Central memory CD8-positive, alpha-beta T cell (primary cell): ENCODE measurements at regions not wholly inside any gene's neighbourhood (a gene's known extent, or its start where the extent isn't known, plus 50 kb on each side); places are given as distances from the start of the nearest gene placed in this dataset.

ENCODE experiments used
- ATAC-seq: fragments of 150-1000 bp; cut with Tn5 transposase; replicated peaks from 2 replicates; pipeline ENCODE4 v1.10.0; 2022; ENCODE audit warnings: mild to moderate bottlenecking, moderate FRiP score, moderate number of reproducible peaks; ENCODE audit not compliant: poor library complexity, severe bottlenecking; ENCODE audit errors: extremely low read depth
- DNase-seq, 2 donors: peaks; one replicate each; pipeline ENCODE4 v3.0.0; 2021; ENCODE audit warnings: low spot score in 2 of 2
- H3K27ac Mint-ChIP-seq: one replicate; pipeline ENCODE4 v1.8.0; 2022; ENCODE audit warnings: low read depth, mild to moderate bottlenecking, moderate library complexity, mixed read lengths
- H3K27me3 Mint-ChIP-seq: one replicate; pipeline ENCODE4 v1.8.0; 2022; ENCODE audit warnings: mixed read lengths
- H3K36me3 Mint-ChIP-seq: one replicate; pipeline ENCODE4 v1.8.0; 2022; ENCODE audit warnings: mild to moderate bottlenecking, moderate library complexity, mixed read lengths; ENCODE audit not compliant: insufficient read depth
- H3K4me1 Mint-ChIP-seq: one replicate; pipeline ENCODE4 v1.8.0; 2022; ENCODE audit warnings: mixed read lengths
- H3K4me3 Mint-ChIP-seq: one replicate; pipeline ENCODE4 v1.8.0; 2022; ENCODE audit warnings: mild to moderate bottlenecking, moderate library complexity, mixed read lengths
- H3K9me3 Mint-ChIP-seq: one replicate; pipeline ENCODE4 v1.8.0; 2022; ENCODE audit warnings: mixed read lengths

- Mint-ChIP-seq H3K27me3 (peaks cover 7% of the 10 kb centered on the region), H3K4me1 (no peaks in the 10 kb centered on the region), H3K9me3 (no peaks in the 10 kb centered on the region), H3K27ac (no peak overlapping the region), H3K36me3 (no peaks in the 10 kb centered on the region), H3K4me3 (no peak overlapping the region)
- no peak for ATAC-seq
- no peak for DNase-seq
Observed at GRCh38 chr12:115749071-115749841, 528.2 kb downstream of the MED13L start.

GRCh38 chr12:115740586-115741155 lies 536.8 kb downstream of the MED13L start:
- Mint-ChIP-seq H3K9me3 (no peaks in the 10 kb centered on the region), H3K4me3 (no peak overlapping the region), H3K27ac (no peak overlapping the region), H3K4me1 (no peaks in the 10 kb centered on the region), H3K27me3 (peaks cover 7% of the 10 kb centered on the region), H3K36me3 (no peaks in the 10 kb centered on the region)
- DNase-seq (no peak), ATAC-seq (no peak)

GRCh38 chr12:115737895-115738294 lies 539.6 kb downstream of the MED13L start:
- H3K9me3 Mint-ChIP-seq, result no peaks in the 10 kb centered on the region
- no peaks in the 10 kb centered on the region for H3K4me1 Mint-ChIP-seq
- H3K36me3 Mint-ChIP-seq, result no peaks in the 10 kb centered on the region
- no peaks in the 10 kb centered on the region for H3K27me3 Mint-ChIP-seq
- ATAC-seq, result no peak
- no peak overlapping the region for H3K4me3 Mint-ChIP-seq
- no peak for DNase-seq
- H3K27ac Mint-ChIP-seq, result no peak overlapping the region

GRCh38 chr12:115736360-115736759 lies 541.1 kb downstream of the MED13L start:
- Mint-ChIP-seq H3K36me3 (no peaks in the 10 kb centered on the region), H3K27me3 (no peaks in the 10 kb centered on the region), H3K4me1 (no peaks in the 10 kb centered on the region), H3K4me3 (no peak overlapping the region), H3K27ac (no peak overlapping the region), H3K9me3 (peaks cover 2% of the 10 kb centered on the region)
- DNase-seq, result no peak
- no peak for ATAC-seq

- H3K27me3 Mint-ChIP-seq, result no peaks in the 10 kb centered on the region
- H3K36me3 Mint-ChIP-seq, result no peaks in the 10 kb centered on the region
- DNase-seq (no peak), ATAC-seq (no peak)
- no peak overlapping the region for H3K4me3 Mint-ChIP-seq
- H3K4me1 Mint-ChIP-seq, result no peaks in the 10 kb centered on the region
- H3K9me3 Mint-ChIP-seq, result peaks cover 10% of the 10 kb centered on the region
- no peak overlapping the region for H3K27ac Mint-ChIP-seq
Observed at GRCh38 chr12:115730975-115731541, 546.4 kb downstream of the MED13L start.

GRCh38 chr12:115726691-115727090 lies 550.8 kb downstream of the MED13L start:
- ATAC-seq (no peak), DNase-seq (no peak)
- H3K4me3 Mint-ChIP-seq, result no peak overlapping the region
- H3K27me3 Mint-ChIP-seq, result no peaks in the 10 kb centered on the region
- peaks cover 13% of the 10 kb centered on the region for H3K9me3 Mint-ChIP-seq
- no peak overlapping the region for H3K27ac Mint-ChIP-seq
- H3K4me1 Mint-ChIP-seq, result no peaks in the 10 kb centered on the region
- H3K36me3 Mint-ChIP-seq, result no peaks in the 10 kb centered on the region

GRCh38 chr12:115722181-115722580 lies 555.3 kb downstream of the MED13L start:
- no peak for DNase-seq
- no peak for ATAC-seq
- Mint-ChIP-seq H3K36me3 (no peaks in the 10 kb centered on the region), H3K4me1 (no peaks in the 10 kb centered on the region), H3K4me3 (no peak overlapping the region), H3K27ac (no peak overlapping the region), H3K9me3 (peaks cover 4% of the 10 kb centered on the region), H3K27me3 (no peaks in the 10 kb centered on the region)

GRCh38 chr12:115716551-115716950 lies 560.9 kb downstream of the MED13L start:
- Mint-ChIP-seq H3K4me1 (no peaks in the 10 kb centered on the region), H3K9me3 (peaks cover 18% of the 10 kb centered on the region), H3K4me3 (no peak overlapping the region), H3K36me3 (peaks cover 4% of the 10 kb centered on the region), H3K27ac (no peak overlapping the region), H3K27me3 (no peaks in the 10 kb centered on the region)
- DNase-seq, result no peak
- ATAC-seq, result no peak

- ATAC-seq, result no peak
- H3K27me3 Mint-ChIP-seq, result no peaks in the 10 kb centered on the region
- no peak overlapping the region for H3K27ac Mint-ChIP-seq
- H3K36me3 Mint-ChIP-seq, result peaks cover 4% of the 10 kb centered on the region
- no peaks in the 10 kb centered on the region for H3K4me1 Mint-ChIP-seq
- no peak overlapping the region for H3K4me3 Mint-ChIP-seq
- no peak for DNase-seq
- peaks cover 24% of the 10 kb centered on the region for H3K9me3 Mint-ChIP-seq
Observed at GRCh38 chr12:115712676-115713075, 564.8 kb downstream of the MED13L start.

- Mint-ChIP-seq H3K9me3 (peaks cover 27% of the 10 kb centered on the region), H3K4me3 (no peak overlapping the region), H3K4me1 (no peaks in the 10 kb centered on the region), H3K36me3 (no peaks in the 10 kb centered on the region), H3K27ac (no peak overlapping the region), H3K27me3 (no peaks in the 10 kb centered on the region)
- no peak for DNase-seq
- ATAC-seq, result no peak
Observed at GRCh38 chr12:115710104-115710564, 567.4 kb downstream of the MED13L start.

- Mint-ChIP-seq H3K9me3 (peaks cover 27% of the 10 kb centered on the region), H3K4me1 (no peaks in the 10 kb centered on the region), H3K27me3 (no peaks in the 10 kb centered on the region), H3K36me3 (no peaks in the 10 kb centered on the region), H3K4me3 (no peak overlapping the region), H3K27ac (no peak overlapping the region)
- ATAC-seq, result no peak
- DNase-seq, result no peak
Observed at GRCh38 chr12:115709540-115710011, 567.9 kb downstream of the MED13L start.

- Mint-ChIP-seq H3K4me3 (no peak overlapping the region), H3K9me3 (peaks cover 21% of the 10 kb centered on the region)
Observed at GRCh38 chr12:115708801-115709200, 568.7 kb downstream of the MED13L start.

More at GRCh38 chr12:115708801-115709200, 568.7 kb downstream of the MED13L start:
- no peaks in the 10 kb centered on the region for H3K4me1 Mint-ChIP-seq
- H3K27ac Mint-ChIP-seq, result no peak overlapping the region
- no peaks in the 10 kb centered on the region for H3K27me3 Mint-ChIP-seq
- ATAC-seq, result no peak
- H3K36me3 Mint-ChIP-seq, result no peaks in the 10 kb centered on the region
- no peak for DNase-seq
